Heart left ventricle (tissue), 16 donors: ENCODE measurements at regions not wholly inside any gene's neighbourhood (a gene's known extent, or its start where the extent isn't known, plus 50 kb on each side); places are given as distances from the start of the nearest gene placed in this dataset.

Experiments
- ATAC-seq, 4 donors: fragments of 200-7000 bp; cut with Tn5 transposase; one replicate each; pipeline ENCODE4 v1.9.1; 2020 to 2022; ENCODE audit warnings: moderate library complexity in 4 of 4, mild to moderate bottlenecking in 3 of 4, moderate number of reproducible peaks in 1 of 4
- DNase-seq, 5 donors: peaks; one replicate each; pipeline ENCODE4 v3.0.0-alpha.2; 2020
- H3K27ac ChIP-seq, 12 donors: fragments of 200-600 bp; sonication (generic) in 4 of 12; one replicate each; pipeline versions ENCODE4 v1.5.0 to v1.8.0; 2016 to 2022; ENCODE audit warnings: mild to moderate bottlenecking in 2 of 12
- H3K27me3 ChIP-seq, 9 donors: fragments of 200-600 bp; sonication (generic) in 2 of 9; one replicate each; pipeline versions ENCODE4 v1.5.1 to v1.8.0; 2016 to 2022; ENCODE audit warnings: mild to moderate bottlenecking in 3 of 9
- H3K36me3 ChIP-seq, 9 donors: fragments of 200-600 bp; sonication (generic) in 2 of 9; one replicate each; pipeline versions ENCODE4 v1.5.0 to v1.8.0; 2018 to 2022; ENCODE audit warnings: mild to moderate bottlenecking in 2 of 9
- H3K4me1 ChIP-seq, 12 donors: fragments of 200-600 bp; sonication (generic) in 4 of 12; one replicate each; pipeline versions ENCODE4 v1.5.0 to v1.8.0; 2016 to 2022; ENCODE audit warnings: mild to moderate bottlenecking in 3 of 12
- H3K4me3 ChIP-seq, 12 donors: fragments of 200-600 bp; sonication (generic) in 4 of 12; one replicate each; pipeline versions ENCODE4 v1.5.0 to v1.8.0; 2017 to 2022; ENCODE audit warnings: mild to moderate bottlenecking in 9 of 12, moderate library complexity in 4 of 12
- H3K9me3 ChIP-seq, 12 donors: fragments of 200-600 bp; sonication (generic) in 4 of 12; one replicate each; pipeline versions ENCODE4 v1.5.0 to v1.8.0; 2016 to 2022; ENCODE audit warnings: mild to moderate bottlenecking in 1 of 12
- POLR2A ChIP-seq, 2 donors: fragments of 450-650 bp; IDR thresholded peaks; one replicate each; pipeline ENCODE4 v1.6.1; 2017; ENCODE audit warnings: antibody characterized with exemption in 2 of 2, mild to moderate bottlenecking in 2 of 2, moderate library complexity in 2 of 2
- WGBS, 4 donors: extraction: QIAGEN DNeasy Blood & Tissue Kit in 2 of 4; methylation state at CpG; one replicate each; pipeline versions ENCODE4 v1.1.5 to v1.1.7; 2013 to 2018; 5-methylcytosine and 5-hydroxymethylcytosine counted together
- intact Hi-C, 10 donors: fragments of 100-400 bp; cut with DNase I; formaldehyde crosslinking; loops; one replicate each; pipeline versions ENCODE4 v1.11.1 to v1.14.2; 2022
- TF ChIP-seq, protein P1 (sequence below), 12 donors: fragments of 200-600 bp; sonication (generic) in 4 of 12; IDR thresholded peaks; one replicate each; pipeline versions ENCODE4 v1.5.0 to v1.8.0; 2018 to 2022; ENCODE audit warnings: antibody characterized with exemption in 12 of 12, mild to moderate bottlenecking in 5 of 12
- donor health status: ischemic (EF 13 %, LVEDD 7.1; RV severe dilation, severe dysfunction).
- donor health status: healthy with polysubstance abuse.
- donor health status: DM: no; HTN: yes; CAD: no.
- donor health status: DM: no; HTN: no; CAD: no.
- donor health status: ischemic (EF 25% LVEDD 6.9; RV normal size, moderate dysfunction).
- donor health status: ischemic (EF 25% LVEDD 5.7; RV mildly dilated, moderate dysfunction).
- donor health status: healthy.
- donor health status: DM: yes; HTN: yes; CAD: no.
- donor health status: ischemic (EF 35%, LVEDD 5.7; RV mildly dilated, moderate dysfunction).
- donor health status: nonischemic (EF 11% LVEDD 7.7; RV severe dilation, severe dysfunction).
- donor health status: DM: yes; HTN: yes; CAD: no.
- donor health status: PGD.
- donor health status: ischemic (EF 29% LVEDD 5.4; RV normal size, mild dysfunction).
- donor health status: nonischemic (EF 23%, LVEDD 6.1; RV moderate dilation, normal function).

DNA sequence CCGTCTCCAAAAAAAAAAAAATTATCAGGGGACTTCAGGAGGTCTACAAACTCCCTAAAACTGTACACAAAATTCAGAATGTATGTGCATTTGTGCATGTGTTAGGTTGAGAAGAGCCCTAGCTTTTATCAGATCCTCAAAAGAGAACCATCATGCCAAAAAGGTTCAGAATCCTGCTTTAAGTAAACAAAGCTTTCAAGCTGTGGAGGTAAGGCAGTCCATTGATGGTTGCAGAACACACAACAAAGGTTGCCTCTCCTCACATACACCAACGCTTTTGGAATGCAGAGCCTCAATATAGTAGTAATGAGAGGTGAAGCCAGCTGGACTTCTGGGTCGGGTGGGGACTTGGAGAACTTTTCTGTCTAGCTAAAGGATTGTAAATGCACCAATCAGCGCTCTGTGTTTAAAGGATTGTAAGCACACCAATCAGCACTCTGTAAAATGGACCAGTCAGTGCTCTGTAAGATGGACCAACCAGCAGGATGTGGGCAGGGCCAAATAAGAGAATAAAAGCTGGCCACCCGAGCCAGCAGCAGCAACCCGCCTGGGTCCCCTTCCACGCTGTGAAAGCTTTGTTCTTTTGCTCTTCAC, 57.9 kb upstream of the RNF38 start:
- peaks cover 0 to 61% (median 17%) of the 10 kb centered on the region in 12 donors for H3K4me1 ChIP-seq
- WGBS, 4 donors: 81 to 94% (median 90%) methylated on average over 7 of the region's 7 CpGs
- no peak overlapping the region for H3K4me3 ChIP-seq
- no peaks in the 10 kb centered on the region for H3K9me3 ChIP-seq
- TF ChIP-seq, protein P1, sequence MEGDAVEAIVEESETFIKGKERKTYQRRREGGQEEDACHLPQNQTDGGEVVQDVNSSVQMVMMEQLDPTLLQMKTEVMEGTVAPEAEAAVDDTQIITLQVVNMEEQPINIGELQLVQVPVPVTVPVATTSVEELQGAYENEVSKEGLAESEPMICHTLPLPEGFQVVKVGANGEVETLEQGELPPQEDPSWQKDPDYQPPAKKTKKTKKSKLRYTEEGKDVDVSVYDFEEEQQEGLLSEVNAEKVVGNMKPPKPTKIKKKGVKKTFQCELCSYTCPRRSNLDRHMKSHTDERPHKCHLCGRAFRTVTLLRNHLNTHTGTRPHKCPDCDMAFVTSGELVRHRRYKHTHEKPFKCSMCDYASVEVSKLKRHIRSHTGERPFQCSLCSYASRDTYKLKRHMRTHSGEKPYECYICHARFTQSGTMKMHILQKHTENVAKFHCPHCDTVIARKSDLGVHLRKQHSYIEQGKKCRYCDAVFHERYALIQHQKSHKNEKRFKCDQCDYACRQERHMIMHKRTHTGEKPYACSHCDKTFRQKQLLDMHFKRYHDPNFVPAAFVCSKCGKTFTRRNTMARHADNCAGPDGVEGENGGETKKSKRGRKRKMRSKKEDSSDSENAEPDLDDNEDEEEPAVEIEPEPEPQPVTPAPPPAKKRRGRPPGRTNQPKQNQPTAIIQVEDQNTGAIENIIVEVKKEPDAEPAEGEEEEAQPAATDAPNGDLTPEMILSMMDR (IDR thresholded peaks at IDR 0.05): no peak
- no peak for TF ChIP-seq POLR2A (IDR thresholded peaks at IDR 0.05)
- ATAC-seq (no peak), DNase-seq (no peak)
- H3K27ac ChIP-seq: peak overlapping the region in 1 of 12 donors; percentile 32
- intact Hi-C loops: loop anchor here in 1 of 10 donors (5.0 kb wide), 1 partner anchor 99 kb away; no protein-coding TSS in a partner anchor
- no peaks in the 10 kb centered on the region for H3K27me3 ChIP-seq
- peaks cover 0 to 13% (median 4%) of the 10 kb centered on the region in 9 donors for H3K36me3 ChIP-seq

DNA sequence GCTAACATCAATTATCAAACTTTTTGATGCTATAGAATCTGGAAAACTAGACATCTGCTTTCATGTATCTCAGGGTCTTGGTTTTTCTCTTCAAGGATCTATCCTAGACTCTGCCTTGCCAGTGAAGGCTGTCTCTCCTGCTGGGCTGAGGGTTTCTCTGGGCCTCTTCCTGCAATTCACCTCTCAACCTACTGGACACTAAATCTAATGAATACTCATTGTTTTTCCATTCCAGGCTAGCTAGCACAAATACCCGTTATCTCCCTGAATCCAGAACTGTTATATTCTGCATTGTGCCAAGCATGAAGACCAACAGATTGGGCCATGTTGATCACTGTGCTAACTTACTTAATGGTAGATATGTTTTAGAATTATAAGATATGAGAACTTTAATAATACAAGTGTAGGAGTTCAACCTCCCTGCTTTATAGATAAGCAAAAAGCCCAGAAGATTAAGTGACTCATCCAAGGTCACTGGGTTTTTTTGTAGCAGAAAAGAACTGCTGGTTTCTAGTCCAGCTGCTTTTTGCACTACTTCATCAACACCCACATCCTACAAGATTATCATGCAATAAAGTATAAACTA, 56.5 kb upstream of the RNF38 start:
- Histone ChIP-seq H3K27me3 (no peaks in the 10 kb centered on the region), H3K27ac (no peak overlapping the region), H3K36me3 (peaks cover 0 to 10% (median 4%) of the 10 kb centered on the region in 9 donors), H3K9me3 (no peaks in the 10 kb centered on the region), H3K4me3 (no peak overlapping the region), H3K4me1 (peaks cover 0 to 50% (median 6%) of the 10 kb centered on the region in 12 donors)
- ATAC-seq: no peak
- intact Hi-C loops: loop anchor here in 1 of 10 donors (5.0 kb wide), 1 partner anchor 101 kb away; no protein-coding TSS in a partner anchor
- no peak for TF ChIP-seq POLR2A (IDR thresholded peaks at IDR 0.05)
- TF ChIP-seq, protein P1 (IDR thresholded peaks at IDR 0.05): no peak
- 70 to 88% (median 75%) methylated on average over 1 of the region's 1 CpG for WGBS, 4 donors
- DNase-seq: no peak

DNA sequence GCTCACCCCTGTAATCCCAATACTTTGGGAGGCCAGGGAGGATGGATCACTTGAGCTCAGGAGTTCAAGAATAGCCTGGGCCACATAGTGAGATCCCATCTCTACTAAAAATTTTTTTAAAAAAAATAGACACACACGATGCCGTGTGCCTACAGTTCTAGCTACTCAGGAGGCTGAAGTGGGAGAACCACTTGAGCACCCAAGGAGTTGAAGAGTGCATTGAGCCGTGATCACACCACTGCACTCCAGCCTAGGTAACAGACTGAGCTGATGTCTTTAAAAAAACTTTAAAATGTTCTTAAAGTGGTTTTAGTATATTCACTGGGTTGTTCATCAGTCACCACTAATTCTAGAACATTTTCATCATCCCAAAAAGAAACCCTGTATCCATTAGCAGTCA, 51.9 kb upstream of the RNF38 start:
- no peak for TF ChIP-seq POLR2A (IDR thresholded peaks at IDR 0.05)
- TF ChIP-seq, protein P1 (IDR thresholded peaks at IDR 0.05): no peak
- WGBS, 4 donors: 89 to 97% (median 95%) methylated on average over 3 of the region's 3 CpGs
- Histone ChIP-seq H3K4me1 (peaks cover 0 to 38% (median 12%) of the 10 kb centered on the region in 12 donors), H3K27me3 (no peaks in the 10 kb centered on the region), H3K36me3 (no peaks in the 10 kb centered on the region), H3K4me3 (no peak overlapping the region), H3K27ac (no peak overlapping the region), H3K9me3 (no peaks in the 10 kb centered on the region)
- intact Hi-C loops: loop anchor here in 8 of 10 donors (2.0 to 5.0 kb wide), 2 partner anchors 45 kb away; no protein-coding TSS in a partner anchor
- DNase-seq (no peak), ATAC-seq (no peak)

DNA sequence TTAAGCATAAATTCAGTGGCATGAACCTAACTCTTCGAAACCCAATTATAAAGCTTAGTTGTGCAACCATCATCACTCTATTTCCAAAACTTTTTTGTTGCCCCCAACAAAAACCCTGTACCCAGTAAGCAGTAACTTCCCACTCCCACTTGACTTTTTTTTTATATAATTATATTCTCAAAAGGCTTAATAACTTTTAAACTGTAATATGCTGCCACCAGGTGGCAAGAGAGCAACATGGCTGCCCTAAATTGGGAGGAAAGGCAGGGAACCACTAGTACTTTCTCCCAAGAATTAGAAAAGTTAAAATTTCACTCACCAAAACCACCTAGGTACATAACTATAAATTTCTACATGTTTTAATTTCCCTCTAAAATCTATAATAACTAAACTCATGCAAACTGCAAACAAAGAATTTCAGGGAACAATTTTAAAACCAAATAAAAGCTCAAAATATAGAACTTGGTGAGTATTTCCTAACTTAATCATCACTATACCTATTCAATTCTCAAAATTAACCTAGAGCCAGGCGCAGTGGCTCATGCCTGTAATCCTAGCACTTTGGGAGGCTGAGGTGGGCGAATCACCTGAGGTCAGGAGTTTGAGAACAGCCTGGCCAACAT, 50.2 kb upstream of the RNF38 start:
- Histone ChIP-seq H3K36me3 (no peaks in the 10 kb centered on the region), H3K27me3 (no peaks in the 10 kb centered on the region), H3K4me1 (peaks cover 0 to 42% (median 14%) of the 10 kb centered on the region in 12 donors), H3K27ac (no peak overlapping the region), H3K4me3 (no peak overlapping the region), H3K9me3 (no peaks in the 10 kb centered on the region)
- intact Hi-C loops: loop anchor here in 8 of 10 donors (2.0 to 5.0 kb wide), 2 partner anchors 43 kb away; no protein-coding TSS in a partner anchor
- 88 to 98% (median 96%) methylated on average over 3 of the region's 3 CpGs for WGBS, 4 donors
- no peak for ATAC-seq
- no peak for DNase-seq
- TF ChIP-seq, protein P1 (IDR thresholded peaks at IDR 0.05): peak; percentile 50 to 80 (median 71)
- TF ChIP-seq POLR2A (IDR thresholded peaks at IDR 0.05): no peak
